ENCODE measurements at regions not wholly inside any gene's neighbourhood (a gene's known extent, or its start where the extent isn't known, plus 50 kb on each side); places are given as distances from the start of the nearest gene placed in this dataset.

DNA sequence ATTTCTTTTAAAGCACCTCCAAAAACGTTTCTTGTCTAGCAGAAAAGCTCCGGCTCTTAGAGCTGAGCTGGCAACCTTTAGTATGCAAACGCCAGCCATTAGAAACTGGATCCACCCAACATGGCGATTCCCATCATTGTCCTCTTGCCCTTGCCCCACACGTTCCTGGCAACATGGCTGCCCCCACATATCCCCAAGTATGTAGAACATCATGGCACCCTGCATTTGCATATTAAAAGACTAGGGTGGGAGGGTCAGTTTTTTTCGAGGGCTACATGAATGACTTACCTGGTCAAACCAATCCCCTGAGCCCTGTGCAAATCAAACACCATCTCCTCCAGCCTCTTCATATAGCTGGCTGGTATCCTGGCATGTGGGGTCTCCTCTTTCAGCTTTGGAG, 82.2 kb upstream of the HELT start:
- peaks cover 8% of the 10 kb centered on the region for H3K36me3 Mint-ChIP-seq
- no peak for TF ChIP-seq CREB1 (CRISPR knock-in tag; IDR thresholded peaks at IDR 0.05)
- TF ChIP-seq ESRRA (CRISPR knock-in tag; IDR thresholded peaks at IDR 0.05; ENCODE audit: borderline replicate concordance), result no peak
- TF ChIP-seq, protein P1, sequence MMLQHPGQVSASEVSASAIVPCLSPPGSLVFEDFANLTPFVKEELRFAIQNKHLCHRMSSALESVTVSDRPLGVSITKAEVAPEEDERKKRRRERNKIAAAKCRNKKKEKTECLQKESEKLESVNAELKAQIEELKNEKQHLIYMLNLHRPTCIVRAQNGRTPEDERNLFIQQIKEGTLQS (CRISPR knock-in tag; conservative IDR thresholded peaks at IDR 0.05), result no peak
- no peak for TF ChIP-seq FOXJ3 (CRISPR knock-in tag; IDR thresholded peaks at IDR 0.05; ENCODE audit: borderline replicate concordance)
- TF ChIP-seq, protein P2, sequence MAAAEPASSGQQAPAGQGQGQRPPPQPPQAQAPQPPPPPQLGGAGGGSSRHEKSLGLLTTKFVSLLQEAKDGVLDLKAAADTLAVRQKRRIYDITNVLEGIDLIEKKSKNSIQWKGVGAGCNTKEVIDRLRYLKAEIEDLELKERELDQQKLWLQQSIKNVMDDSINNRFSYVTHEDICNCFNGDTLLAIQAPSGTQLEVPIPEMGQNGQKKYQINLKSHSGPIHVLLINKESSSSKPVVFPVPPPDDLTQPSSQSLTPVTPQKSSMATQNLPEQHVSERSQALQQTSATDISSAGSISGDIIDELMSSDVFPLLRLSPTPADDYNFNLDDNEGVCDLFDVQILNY (CRISPR knock-in tag; IDR thresholded peaks at IDR 0.05), result no peak
- TF ChIP-seq ETV6 (CRISPR knock-in tag; IDR thresholded peaks at IDR 0.05), result no peak
- TF ChIP-seq, protein P3, sequence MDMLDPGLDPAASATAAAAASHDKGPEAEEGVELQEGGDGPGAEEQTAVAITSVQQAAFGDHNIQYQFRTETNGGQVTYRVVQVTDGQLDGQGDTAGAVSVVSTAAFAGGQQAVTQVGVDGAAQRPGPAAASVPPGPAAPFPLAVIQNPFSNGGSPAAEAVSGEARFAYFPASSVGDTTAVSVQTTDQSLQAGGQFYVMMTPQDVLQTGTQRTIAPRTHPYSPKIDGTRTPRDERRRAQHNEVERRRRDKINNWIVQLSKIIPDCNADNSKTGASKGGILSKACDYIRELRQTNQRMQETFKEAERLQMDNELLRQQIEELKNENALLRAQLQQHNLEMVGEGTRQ (CRISPR knock-in tag; IDR thresholded peaks at IDR 0.05), result no peak
- no peak for TF ChIP-seq FOXK1 (CRISPR knock-in tag; IDR thresholded peaks at IDR 0.05)
- no peak for TF ChIP-seq ZNF317 (CRISPR knock-in tag; IDR thresholded peaks at IDR 0.05; ENCODE audit: borderline replicate concordance, low read depth)
- TF ChIP-seq, protein P4, sequence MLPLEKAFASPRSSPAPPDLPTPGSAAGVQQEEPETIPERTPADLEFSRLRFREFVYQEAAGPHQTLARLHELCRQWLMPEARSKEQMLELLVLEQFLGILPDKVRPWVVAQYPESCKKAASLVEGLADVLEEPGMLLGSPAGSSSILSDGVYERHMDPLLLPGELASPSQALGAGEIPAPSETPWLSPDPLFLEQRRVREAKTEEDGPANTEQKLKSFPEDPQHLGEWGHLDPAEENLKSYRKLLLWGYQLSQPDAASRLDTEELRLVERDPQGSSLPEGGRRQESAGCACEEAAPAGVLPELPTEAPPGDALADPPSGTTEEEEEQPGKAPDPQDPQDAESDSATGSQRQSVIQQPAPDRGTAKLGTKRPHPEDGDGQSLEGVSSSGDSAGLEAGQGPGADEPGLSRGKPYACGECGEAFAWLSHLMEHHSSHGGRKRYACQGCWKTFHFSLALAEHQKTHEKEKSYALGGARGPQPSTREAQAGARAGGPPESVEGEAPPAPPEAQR (CRISPR knock-in tag; IDR thresholded peaks at IDR 0.05), result no peak
- TF ChIP-seq EMX1 (CRISPR knock-in tag; IDR thresholded peaks at IDR 0.05), result no peak
- no peak for TF ChIP-seq ZNF232 (CRISPR knock-in tag; IDR thresholded peaks at IDR 0.05)
- TF ChIP-seq, protein P5, sequence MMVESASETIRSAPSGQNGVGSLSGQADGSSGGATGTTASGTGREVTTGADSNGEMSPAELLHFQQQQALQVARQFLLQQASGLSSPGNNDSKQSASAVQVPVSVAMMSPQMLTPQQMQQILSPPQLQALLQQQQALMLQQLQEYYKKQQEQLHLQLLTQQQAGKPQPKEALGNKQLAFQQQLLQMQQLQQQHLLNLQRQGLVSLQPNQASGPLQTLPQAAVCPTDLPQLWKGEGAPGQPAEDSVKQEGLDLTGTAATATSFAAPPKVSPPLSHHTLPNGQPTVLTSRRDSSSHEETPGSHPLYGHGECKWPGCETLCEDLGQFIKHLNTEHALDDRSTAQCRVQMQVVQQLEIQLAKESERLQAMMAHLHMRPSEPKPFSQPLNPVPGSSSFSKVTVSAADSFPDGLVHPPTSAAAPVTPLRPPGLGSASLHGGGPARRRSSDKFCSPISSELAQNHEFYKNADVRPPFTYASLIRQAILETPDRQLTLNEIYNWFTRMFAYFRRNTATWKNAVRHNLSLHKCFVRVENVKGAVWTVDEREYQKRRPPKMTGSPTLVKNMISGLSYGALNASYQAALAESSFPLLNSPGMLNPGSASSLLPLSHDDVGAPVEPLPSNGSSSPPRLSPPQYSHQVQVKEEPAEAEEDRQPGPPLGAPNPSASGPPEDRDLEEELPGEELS (CRISPR knock-in tag; IDR thresholded peaks at IDR 0.05), result no peak
- TF ChIP-seq NFYB (CRISPR knock-in tag; conservative IDR thresholded peaks at IDR 0.05; ENCODE audit: low read depth), result no peak
- H3K4me3 Mint-ChIP-seq, result no peak overlapping the region
- CTCF ChIA-PET, result no interaction called here
- DNase-seq (ENCODE audit: low spot score) (no peak), ATAC-seq (no peak)
- peaks cover 18% of the 10 kb centered on the region for H3K9me3 Mint-ChIP-seq
- H3K27me3 Mint-ChIP-seq (ENCODE audit: low read depth), result no peaks in the 10 kb centered on the region
- no peak overlapping the region for H3K27ac Mint-ChIP-seq
- peaks cover 16% of the 10 kb centered on the region for H3K4me1 Mint-ChIP-seq
- POLR2A ChIA-PET, result no interaction called here

DNA sequence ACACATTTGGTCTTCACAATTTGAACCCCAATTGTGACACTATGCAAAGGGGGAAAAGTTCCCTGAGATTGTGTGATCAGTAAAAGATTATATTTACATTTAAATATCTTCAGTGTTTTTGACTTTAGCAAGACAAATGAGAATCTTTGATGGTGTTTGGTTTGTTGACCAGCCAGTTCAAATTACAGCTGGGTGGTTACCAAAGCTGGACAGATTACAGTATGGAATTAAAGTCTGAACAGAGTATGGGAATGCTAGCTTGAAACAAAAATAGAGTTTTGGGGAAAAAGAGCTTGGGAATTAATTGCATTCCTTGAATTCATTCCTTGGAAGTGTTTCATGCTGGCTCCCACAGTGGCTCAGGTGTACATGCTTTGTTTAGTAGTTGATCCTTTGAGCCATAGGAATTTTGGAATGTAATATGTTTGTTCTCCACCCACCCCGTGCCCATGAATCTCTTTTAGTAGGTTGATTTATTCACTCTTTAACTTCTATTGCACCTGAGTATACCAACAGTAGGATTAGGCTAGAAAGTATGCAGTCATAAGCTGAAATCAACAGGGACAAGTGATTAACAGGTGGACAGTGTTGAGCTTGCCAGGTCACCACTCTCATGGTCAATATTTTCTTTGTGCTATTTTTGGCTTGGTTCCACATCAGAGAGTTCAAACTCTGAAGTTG, 81.1 kb upstream of the HELT start:
- no peak overlapping the region for H3K4me3 Mint-ChIP-seq
- TF ChIP-seq MYBL2 (CRISPR knock-in tag; IDR thresholded peaks at IDR 0.05), result no peak
- TF ChIP-seq ZNF671 (CRISPR knock-in tag; IDR thresholded peaks at IDR 0.05), result no peak
- no peak for TF ChIP-seq IRF2 (CRISPR knock-in tag; IDR thresholded peaks at IDR 0.05; ENCODE audit: borderline replicate concordance, low read depth)
- no peak for TF ChIP-seq FOXP1 (CRISPR knock-in tag; IDR thresholded peaks at IDR 0.05; ENCODE audit: borderline replicate concordance)
- H3K27me3 Mint-ChIP-seq (ENCODE audit: low read depth), result no peaks in the 10 kb centered on the region
- CTCF ChIA-PET, result interaction anchor here (2.1 kb wide), 1 partner anchor 68 kb away, joined by 8 read pairs; no protein-coding TSS in a partner anchor
- H3K27ac Mint-ChIP-seq, result no peak overlapping the region
- no peak for ATAC-seq
- peaks cover 8% of the 10 kb centered on the region for H3K36me3 Mint-ChIP-seq
- peaks cover 16% of the 10 kb centered on the region for H3K4me1 Mint-ChIP-seq
- no peak for DNase-seq (ENCODE audit: low spot score)
- POLR2A ChIA-PET, result no interaction called here
- peaks cover 18% of the 10 kb centered on the region for H3K9me3 Mint-ChIP-seq
